Breast epithelium (tissue), 4 donors: ENCODE measurements at regions not wholly inside any gene's neighbourhood (a gene's known extent, or its start where the extent isn't known, plus 50 kb on each side); places are given as distances from the start of the nearest gene placed in this dataset.
A peak's percentile ranks its signal among the peaks of the same experiment; 100 is the strongest.

Experiments used
- DNase-seq, 2 donors: peaks; one replicate each; pipeline ENCODE4 v3.0.0-alpha.2; 2019; ENCODE audit warnings: low spot score in 2 of 2
- H3K27ac ChIP-seq, 2 donors: fragments of 200-600 bp; sonication (generic) in 1 of 2; one replicate each; pipeline ENCODE4 v1.5.1; 2016 to 2019; ENCODE audit warnings: mild to moderate bottlenecking in 1 of 2
- H3K27me3 ChIP-seq, 2 donors: fragments of 200-600 bp; sonication (generic) in 1 of 2; one replicate each; pipeline versions ENCODE4 v1.5.1 to v1.6.0; 2017 to 2019; ENCODE audit warnings: control low read depth in 1 of 2, mild to moderate bottlenecking in 1 of 2
- H3K36me3 ChIP-seq: fragments of 200-600 bp; one replicate; pipeline ENCODE4 v1.5.1; 2019
- H3K4me1 ChIP-seq, 2 donors: fragments of 200-600 bp; sonication (generic); one replicate each; pipeline ENCODE4 v1.5.1; 2016 to 2019; ENCODE audit warnings: control low read depth in 1 of 2
- H3K4me3 ChIP-seq, 3 donors: fragments of 200-600 bp; sonication (generic); 1 replicate in 2 of 3; 2 replicates in 1 of 3; pipeline ENCODE4 v1.5.1; 2016 to 2019; ENCODE audit warnings: mild to moderate bottlenecking in 3 of 3, moderate library complexity in 2 of 3
- H3K9me3 ChIP-seq, 2 donors: fragments of 200-600 bp; sonication (generic) in 1 of 2; one replicate each; pipeline ENCODE4 v1.5.1; 2016 to 2019; ENCODE audit warnings: control low read depth in 1 of 2
- POLR2A ChIP-seq: fragments of 450-650 bp; IDR thresholded peaks from one replicate; pipeline ENCODE4 v1.6.1; 2016; ENCODE audit warnings: antibody characterized with exemption, mild to moderate bottlenecking, moderate library complexity
- POLR2AphosphoS5 ChIP-seq, 3 donors: sonication (generic); formaldehyde crosslinking; IDR thresholded peaks; one replicate each; pipeline ENCODE4 v1.6.1; 2017; ENCODE audit warnings: antibody characterized with exemption in 3 of 3
- intact Hi-C: fragments of 100-400 bp; cut with DNase I; formaldehyde crosslinking; loops from one replicate; pipeline ENCODE4 v1.15.1; 2023; ENCODE audit warnings: low total_unique reads
- TF ChIP-seq, protein P1 (sequence below), 3 donors: fragments of 450-650 bp; IDR thresholded peaks; one replicate each; pipeline ENCODE4 v1.5.1; 2016 to 2017; ENCODE audit warnings: antibody characterized with exemption in 3 of 3, mild to moderate bottlenecking in 3 of 3, moderate library complexity in 3 of 3

DNA sequence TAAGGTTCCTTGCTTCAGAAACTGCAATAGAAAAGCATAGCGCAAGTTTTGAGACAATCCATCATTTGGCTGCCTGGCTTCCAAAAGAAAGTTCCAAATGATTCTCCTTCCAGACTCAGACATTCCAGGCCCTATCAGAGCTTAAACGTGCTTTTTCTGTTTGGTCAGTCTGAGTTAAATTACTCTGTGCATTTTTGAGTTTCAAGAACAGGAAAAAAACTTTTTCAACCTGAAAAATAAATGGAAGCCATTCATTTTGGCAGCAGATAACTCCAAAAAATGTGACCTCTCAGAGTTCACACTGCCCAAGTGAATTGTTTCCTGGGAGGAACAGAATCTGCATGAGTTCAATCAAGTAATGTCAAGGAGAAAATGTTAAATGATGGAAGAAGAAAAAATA, 354.2 kb downstream of the CXCL12 start:
- Histone ChIP-seq H3K4me1 (no peaks in the 10 kb centered on the region), H3K9me3 (no peaks in the 10 kb centered on the region), H3K4me3 (no peak overlapping the region), H3K27me3 (no peaks in the 10 kb centered on the region), H3K36me3 (peaks cover 3% of the 10 kb centered on the region), H3K27ac (no peak overlapping the region)
- no peak for TF ChIP-seq POLR2A
- no peak for DNase-seq
- intact Hi-C loops: no loop called here

DNA sequence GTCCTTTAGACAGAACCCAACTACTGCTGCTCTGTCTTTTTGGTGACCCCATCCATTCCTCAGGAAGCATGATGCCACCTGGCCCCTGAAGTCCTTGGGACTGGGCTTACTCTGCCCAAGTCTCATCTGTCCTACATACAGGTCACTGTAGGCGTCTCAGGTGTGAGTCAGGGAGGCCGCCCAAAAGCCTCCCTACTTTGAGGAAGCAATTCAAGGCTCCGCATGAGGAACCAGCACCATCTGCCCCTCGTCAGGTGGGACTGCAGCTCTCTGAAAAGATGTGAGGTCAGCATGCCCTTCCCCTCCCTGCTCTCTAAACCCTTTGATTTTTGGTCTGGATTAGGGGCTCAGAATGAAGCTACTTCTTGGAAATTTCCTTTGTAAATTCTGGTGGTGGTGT, 354.8 kb downstream of the CXCL12 start:
- no peak for DNase-seq
- Histone ChIP-seq H3K36me3 (peaks cover 3% of the 10 kb centered on the region), H3K9me3 (no peaks in the 10 kb centered on the region), H3K27me3 (no peaks in the 10 kb centered on the region), H3K4me3 (no peak overlapping the region), H3K27ac (peak overlapping the region in 1 of 2 donors; percentile 13), H3K4me1 (no peaks in the 10 kb centered on the region)
- intact Hi-C loops: no loop called here
- TF ChIP-seq POLR2A (no peak), POLR2AphosphoS5 (IDR thresholded peaks at IDR 0.05) (no peak)
- TF ChIP-seq, protein P1, sequence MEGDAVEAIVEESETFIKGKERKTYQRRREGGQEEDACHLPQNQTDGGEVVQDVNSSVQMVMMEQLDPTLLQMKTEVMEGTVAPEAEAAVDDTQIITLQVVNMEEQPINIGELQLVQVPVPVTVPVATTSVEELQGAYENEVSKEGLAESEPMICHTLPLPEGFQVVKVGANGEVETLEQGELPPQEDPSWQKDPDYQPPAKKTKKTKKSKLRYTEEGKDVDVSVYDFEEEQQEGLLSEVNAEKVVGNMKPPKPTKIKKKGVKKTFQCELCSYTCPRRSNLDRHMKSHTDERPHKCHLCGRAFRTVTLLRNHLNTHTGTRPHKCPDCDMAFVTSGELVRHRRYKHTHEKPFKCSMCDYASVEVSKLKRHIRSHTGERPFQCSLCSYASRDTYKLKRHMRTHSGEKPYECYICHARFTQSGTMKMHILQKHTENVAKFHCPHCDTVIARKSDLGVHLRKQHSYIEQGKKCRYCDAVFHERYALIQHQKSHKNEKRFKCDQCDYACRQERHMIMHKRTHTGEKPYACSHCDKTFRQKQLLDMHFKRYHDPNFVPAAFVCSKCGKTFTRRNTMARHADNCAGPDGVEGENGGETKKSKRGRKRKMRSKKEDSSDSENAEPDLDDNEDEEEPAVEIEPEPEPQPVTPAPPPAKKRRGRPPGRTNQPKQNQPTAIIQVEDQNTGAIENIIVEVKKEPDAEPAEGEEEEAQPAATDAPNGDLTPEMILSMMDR (IDR thresholded peaks at IDR 0.05): no peak

DNA sequence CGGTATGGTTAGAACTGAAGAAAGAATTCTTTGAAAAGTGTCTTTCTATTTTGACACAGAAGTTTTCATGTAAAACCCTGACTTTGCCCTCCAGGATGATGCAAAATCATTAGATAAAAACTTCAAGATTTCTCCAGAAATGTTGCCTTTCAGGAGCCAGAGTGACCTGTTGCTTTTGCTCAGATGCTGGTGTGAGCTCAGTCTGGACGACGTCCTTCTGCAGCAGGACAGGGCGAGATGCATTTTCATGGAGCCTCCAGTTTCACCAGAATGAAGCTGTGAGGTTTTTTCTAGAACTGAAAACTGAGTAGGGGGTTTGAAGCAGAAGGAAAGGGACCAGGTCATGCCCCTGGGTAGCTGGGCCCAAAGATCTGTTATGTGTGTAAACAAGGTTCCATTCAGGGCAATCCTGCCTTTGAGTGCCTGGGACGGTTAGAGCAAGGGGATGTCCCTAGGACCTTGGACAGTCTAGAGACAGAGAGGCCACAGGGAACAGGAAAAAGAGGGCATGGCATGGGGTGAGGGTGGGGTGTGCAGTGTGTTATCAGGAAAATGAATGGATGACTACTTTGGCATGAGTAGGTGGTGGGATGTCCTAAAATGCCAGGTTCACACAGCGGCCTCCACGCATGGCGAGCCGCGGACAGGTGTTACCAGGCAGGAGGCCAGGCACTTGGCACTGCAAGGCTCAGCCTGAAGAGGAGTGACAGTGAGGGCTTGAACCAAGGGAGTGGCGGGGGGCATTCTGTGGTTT, 356.3 kb downstream of the CXCL12 start:
- no peak overlapping the region for H3K27ac ChIP-seq
- DNase-seq: no peak

DNA sequence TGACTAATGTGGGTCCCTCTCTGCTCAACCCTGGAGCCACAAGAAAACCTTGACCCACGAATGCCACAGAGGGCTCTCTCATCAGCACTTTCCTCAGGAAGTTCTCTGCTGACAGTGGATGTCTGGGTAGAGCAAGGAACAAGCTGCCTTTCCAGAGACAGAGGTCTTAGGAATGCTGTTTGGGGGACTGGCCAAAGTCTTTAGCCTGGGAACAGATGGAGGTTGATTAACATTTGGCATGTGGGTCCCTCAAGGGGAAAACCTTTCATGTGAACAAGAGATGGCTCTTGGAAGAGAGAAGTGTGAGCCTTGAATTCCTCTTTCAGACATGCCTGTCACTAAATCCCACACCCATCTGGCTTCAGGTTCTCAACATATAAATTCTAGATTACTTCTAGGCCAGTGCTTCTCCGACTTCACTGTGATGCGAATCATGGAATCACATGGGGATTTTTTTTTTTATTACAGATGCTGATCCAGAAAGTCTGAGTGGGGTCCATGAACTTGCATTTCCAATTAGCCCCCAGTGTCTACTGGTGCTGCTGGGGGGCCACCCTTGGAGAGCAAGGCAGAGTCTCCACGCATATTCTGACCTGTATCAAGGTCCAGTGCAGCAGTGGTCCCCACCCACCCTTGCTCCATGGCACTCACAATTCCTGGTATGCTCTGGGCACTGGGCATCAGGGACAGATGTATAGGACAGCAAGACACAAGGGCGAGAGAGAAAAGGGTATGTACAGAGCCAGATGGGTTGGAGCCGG, 360.4 kb downstream of the CXCL12 start:
- TF ChIP-seq, protein P1 (IDR thresholded peaks at IDR 0.05): no peak
- TF ChIP-seq POLR2AphosphoS5 (IDR thresholded peaks at IDR 0.05): no peak
- no peak for TF ChIP-seq POLR2A

More for the DNA sequence above, 356.3 kb downstream of the CXCL12 start:
- no peaks in the 10 kb centered on the region for H3K4me1 ChIP-seq
- H3K9me3 ChIP-seq: peaks cover 5 to 7% of the 10 kb centered on the region in 2 donors
- intact Hi-C loops: no loop called here
- peaks cover 3% of the 10 kb centered on the region for H3K36me3 ChIP-seq
- no peaks in the 10 kb centered on the region for H3K27me3 ChIP-seq
- no peak overlapping the region for H3K4me3 ChIP-seq
- TF ChIP-seq POLR2AphosphoS5 (IDR thresholded peaks at IDR 0.05) (no peak), POLR2A (no peak)
- TF ChIP-seq, protein P1 (IDR thresholded peaks at IDR 0.05): no peak

DNA sequence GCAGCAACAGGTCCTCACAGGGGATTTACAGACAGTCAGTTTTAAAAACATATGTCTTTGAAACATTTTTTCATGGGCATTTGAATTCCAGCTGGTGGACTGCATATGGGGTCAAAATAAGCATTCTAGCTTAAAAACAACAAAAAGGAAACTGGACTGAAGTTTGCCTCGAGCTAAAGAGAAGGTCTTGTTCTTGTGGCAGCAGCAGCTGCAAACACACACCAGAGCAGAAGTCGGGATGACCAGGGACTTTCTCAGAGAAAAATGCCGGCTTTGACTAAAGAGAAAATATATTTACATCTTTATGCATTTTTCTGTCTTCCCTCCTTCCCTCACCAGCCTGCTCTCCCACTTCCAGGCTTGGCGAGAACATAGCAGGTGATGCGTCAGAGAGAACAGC, 361.4 kb downstream of the CXCL12 start:
- Histone ChIP-seq H3K36me3 (no peaks in the 10 kb centered on the region), H3K4me3 (no peak overlapping the region), H3K27me3 (no peaks in the 10 kb centered on the region), H3K27ac (no peak overlapping the region), H3K4me1 (no peaks in the 10 kb centered on the region), H3K9me3 (peaks cover 5 to 7% of the 10 kb centered on the region in 2 donors)
- no peak for TF ChIP-seq POLR2A
- TF ChIP-seq, protein P1 (IDR thresholded peaks at IDR 0.05): no peak
- TF ChIP-seq POLR2AphosphoS5 (IDR thresholded peaks at IDR 0.05): no peak
- no peak for DNase-seq
- intact Hi-C loops: no loop called here

More for the DNA sequence above, 360.4 kb downstream of the CXCL12 start:
- Histone ChIP-seq H3K27me3 (no peaks in the 10 kb centered on the region), H3K9me3 (peaks cover 5 to 7% of the 10 kb centered on the region in 2 donors), H3K4me1 (no peaks in the 10 kb centered on the region), H3K27ac (no peak overlapping the region), H3K36me3 (no peaks in the 10 kb centered on the region), H3K4me3 (no peak overlapping the region)
- no peak for DNase-seq
- intact Hi-C loops: no loop called here
